ENCODE measurements at regions not wholly inside any gene's neighbourhood (a gene's known extent, or its start where the extent isn't known, plus 50 kb on each side); places are given as distances from the start of the nearest gene placed in this dataset.

DNA sequence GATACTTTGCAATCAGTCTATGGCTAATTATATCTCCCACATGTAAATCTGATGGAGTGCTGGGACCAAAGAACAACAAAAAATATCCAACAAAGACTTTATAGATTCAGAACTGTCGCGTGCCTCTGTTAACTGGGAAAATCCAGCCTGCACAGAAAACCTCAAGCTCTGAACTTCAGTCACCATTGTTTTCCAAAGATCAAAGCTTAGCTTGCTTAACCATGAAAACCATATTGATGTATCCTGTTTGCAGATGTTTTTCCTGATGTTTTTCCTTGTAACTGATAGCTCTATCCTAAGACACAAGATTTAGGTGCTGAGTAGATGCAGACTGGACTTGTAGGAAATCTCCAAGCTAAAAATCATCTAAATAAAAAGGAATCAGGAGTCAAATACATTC is 163.7 kb downstream of the GXYLT1 start:
- TF ChIP-seq, protein P1, sequence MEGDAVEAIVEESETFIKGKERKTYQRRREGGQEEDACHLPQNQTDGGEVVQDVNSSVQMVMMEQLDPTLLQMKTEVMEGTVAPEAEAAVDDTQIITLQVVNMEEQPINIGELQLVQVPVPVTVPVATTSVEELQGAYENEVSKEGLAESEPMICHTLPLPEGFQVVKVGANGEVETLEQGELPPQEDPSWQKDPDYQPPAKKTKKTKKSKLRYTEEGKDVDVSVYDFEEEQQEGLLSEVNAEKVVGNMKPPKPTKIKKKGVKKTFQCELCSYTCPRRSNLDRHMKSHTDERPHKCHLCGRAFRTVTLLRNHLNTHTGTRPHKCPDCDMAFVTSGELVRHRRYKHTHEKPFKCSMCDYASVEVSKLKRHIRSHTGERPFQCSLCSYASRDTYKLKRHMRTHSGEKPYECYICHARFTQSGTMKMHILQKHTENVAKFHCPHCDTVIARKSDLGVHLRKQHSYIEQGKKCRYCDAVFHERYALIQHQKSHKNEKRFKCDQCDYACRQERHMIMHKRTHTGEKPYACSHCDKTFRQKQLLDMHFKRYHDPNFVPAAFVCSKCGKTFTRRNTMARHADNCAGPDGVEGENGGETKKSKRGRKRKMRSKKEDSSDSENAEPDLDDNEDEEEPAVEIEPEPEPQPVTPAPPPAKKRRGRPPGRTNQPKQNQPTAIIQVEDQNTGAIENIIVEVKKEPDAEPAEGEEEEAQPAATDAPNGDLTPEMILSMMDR (IDR thresholded peaks at IDR 0.05 in 4 of 5, conservative IDR thresholded peaks at IDR 0.05 in 1 of 5) = no peak
- no peak for TF ChIP-seq POLR2A (IDR thresholded peaks at IDR 0.05)
- H3K27ac ChIP-seq = no peak overlapping the region
- H3K36me3 ChIP-seq = no peaks in the 10 kb centered on the region
- no peaks in the 10 kb centered on the region for H3K9me3 ChIP-seq
- DNase-seq = no peak
- ATAC-seq = no peak
- H3K27me3 ChIP-seq = no peaks in the 10 kb centered on the region
- intact Hi-C loops (cut with DNase I; ENCODE audit: low total_unique reads) (no loop called here), in situ Hi-C loops (cut with MboI; ENCODE audit: low sequenced_read_pairs in 4 of 4) (no loop called here)
- no peak overlapping the region for H3K4me3 ChIP-seq
- no peaks in the 10 kb centered on the region for H3K4me1 ChIP-seq

DNA sequence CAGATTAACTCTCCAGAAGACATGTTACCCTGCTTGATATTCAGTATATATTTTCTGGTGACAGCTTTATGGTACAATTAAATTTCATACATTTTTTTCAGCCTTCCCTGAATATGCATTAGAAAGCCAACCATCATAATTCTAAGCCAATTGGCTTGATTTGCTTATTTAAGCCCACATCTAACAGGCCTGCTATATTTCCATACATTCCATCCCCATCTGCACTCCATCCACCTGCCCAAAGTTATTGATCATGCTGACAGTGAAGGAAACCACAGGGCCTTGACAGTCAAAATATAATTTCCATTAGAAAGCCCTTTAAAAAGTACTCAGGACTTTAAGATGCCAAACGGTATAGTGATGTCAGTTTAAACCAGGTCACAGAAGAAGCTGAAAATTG is 164.3 kb downstream of the GXYLT1 start:
- Histone ChIP-seq H3K27ac (no peak overlapping the region), H3K36me3 (no peaks in the 10 kb centered on the region), H3K4me3 (no peak overlapping the region), H3K4me1 (no peaks in the 10 kb centered on the region), H3K27me3 (no peaks in the 10 kb centered on the region), H3K9me3 (no peaks in the 10 kb centered on the region)
- DNase-seq (no peak), ATAC-seq (no peak)
- in situ Hi-C loops (cut with MboI; ENCODE audit: low sequenced_read_pairs in 4 of 4) (no loop called here), intact Hi-C loops (cut with DNase I; ENCODE audit: low total_unique reads) (no loop called here)
- TF ChIP-seq, protein P1 (IDR thresholded peaks at IDR 0.05 in 4 of 5, conservative IDR thresholded peaks at IDR 0.05 in 1 of 5) = no peak
- TF ChIP-seq POLR2A (IDR thresholded peaks at IDR 0.05) = no peak

DNA sequence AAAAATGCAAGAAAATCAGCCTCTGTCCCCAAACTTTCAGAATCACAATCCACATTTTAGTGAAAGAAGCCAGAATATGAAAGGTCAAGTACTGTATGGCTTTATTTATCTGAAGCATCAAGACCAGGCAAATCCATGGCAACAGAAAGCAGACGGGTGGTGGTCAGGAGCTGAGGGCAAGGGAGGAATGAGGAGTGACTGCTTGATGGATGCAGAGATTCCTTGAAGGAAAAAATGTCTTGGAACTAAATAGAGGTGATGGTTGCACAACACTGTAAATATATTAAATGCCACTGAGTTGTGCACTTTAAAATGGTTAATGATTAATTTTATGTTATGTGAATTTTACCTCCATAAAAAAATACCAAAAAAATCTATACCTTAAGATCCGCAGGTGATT is 165.1 kb downstream of the GXYLT1 start:
- in situ Hi-C loops (cut with MboI; ENCODE audit: low sequenced_read_pairs in 4 of 4) (no loop called here), intact Hi-C loops (cut with DNase I; ENCODE audit: low total_unique reads) (no loop called here)
- DNase-seq (no peak), ATAC-seq (no peak)
- TF ChIP-seq POLR2A (IDR thresholded peaks at IDR 0.05) = no peak
- TF ChIP-seq, protein P1 (IDR thresholded peaks at IDR 0.05 in 4 of 5, conservative IDR thresholded peaks at IDR 0.05 in 1 of 5) = no peak
- H3K4me3 ChIP-seq = no peak overlapping the region
- no peaks in the 10 kb centered on the region for H3K4me1 ChIP-seq
- H3K9me3 ChIP-seq = no peaks in the 10 kb centered on the region
- H3K36me3 ChIP-seq = no peaks in the 10 kb centered on the region
- H3K27me3 ChIP-seq = no peaks in the 10 kb centered on the region
- no peak overlapping the region for H3K27ac ChIP-seq

DNA sequence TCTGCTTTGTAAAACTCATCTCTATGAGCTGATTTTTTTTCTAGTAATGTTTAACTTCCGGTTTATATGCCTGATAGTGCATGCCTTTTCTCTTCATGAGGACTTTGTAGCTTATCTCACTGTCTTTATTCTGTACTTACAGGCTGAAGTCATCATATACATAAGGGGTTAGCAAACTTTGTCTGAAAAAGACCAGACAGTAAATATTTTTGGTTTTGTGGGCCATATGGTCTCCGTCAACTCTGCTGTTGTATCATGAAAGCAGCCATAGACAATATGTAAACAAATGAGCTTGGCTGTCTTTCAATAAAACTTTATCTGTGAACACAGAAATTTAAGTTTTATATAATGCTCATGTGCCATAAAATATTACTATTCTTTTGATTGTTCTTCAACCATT is 172.1 kb downstream of the GXYLT1 start:
- no peaks in the 10 kb centered on the region for H3K9me3 ChIP-seq
- intact Hi-C loops (cut with DNase I; ENCODE audit: low total_unique reads) (no loop called here), in situ Hi-C loops (cut with MboI; ENCODE audit: low sequenced_read_pairs in 4 of 4) (no loop called here)
- no peak overlapping the region for H3K4me3 ChIP-seq
- H3K4me1 ChIP-seq = no peaks in the 10 kb centered on the region
- ATAC-seq (no peak), DNase-seq (no peak)
- H3K27ac ChIP-seq = no peak overlapping the region
- TF ChIP-seq, protein P1 (IDR thresholded peaks at IDR 0.05 in 4 of 5, conservative IDR thresholded peaks at IDR 0.05 in 1 of 5) = no peak
- no peak for TF ChIP-seq POLR2A (IDR thresholded peaks at IDR 0.05)
- H3K36me3 ChIP-seq = no peaks in the 10 kb centered on the region
- H3K27me3 ChIP-seq = no peaks in the 10 kb centered on the region

DNA sequence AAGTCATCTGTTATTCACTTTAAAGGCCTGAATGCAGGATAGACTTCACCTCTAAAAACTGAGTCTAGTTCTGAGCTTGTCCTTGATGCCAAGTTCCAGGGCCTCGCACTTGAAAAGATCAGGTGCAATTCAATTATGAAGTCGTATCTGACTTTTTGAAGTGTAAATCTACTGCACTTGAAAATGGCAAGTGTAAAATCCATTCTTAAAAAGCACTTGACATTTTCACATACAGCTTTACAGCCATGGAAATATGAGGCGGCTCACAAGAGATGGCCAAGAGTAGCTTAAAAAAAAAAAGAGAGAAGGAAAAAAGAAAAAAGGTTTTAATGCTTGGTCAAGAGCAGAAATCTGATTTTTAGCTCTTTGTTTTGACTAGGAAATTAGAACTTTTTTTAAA is 172.5 kb downstream of the GXYLT1 start:
- intact Hi-C loops (cut with DNase I; ENCODE audit: low total_unique reads) = no loop called here
- Histone ChIP-seq H3K4me1 (no peaks in the 10 kb centered on the region), H3K4me3 (no peak overlapping the region), H3K36me3 (no peaks in the 10 kb centered on the region), H3K27me3 (no peaks in the 10 kb centered on the region), H3K27ac (no peak overlapping the region), H3K9me3 (no peaks in the 10 kb centered on the region)
- ATAC-seq (no peak), DNase-seq (no peak)
- in situ Hi-C loops (cut with MboI; ENCODE audit: low sequenced_read_pairs in 4 of 4) = no loop called here
- TF ChIP-seq POLR2A (IDR thresholded peaks at IDR 0.05) = no peak
- TF ChIP-seq, protein P1 (IDR thresholded peaks at IDR 0.05 in 4 of 5, conservative IDR thresholded peaks at IDR 0.05 in 1 of 5) = no peak

Data from gastrocnemius medialis (tissue), 4 donors.